Astrocyte (in vitro differentiated cells and primary cell): ENCODE measurements at regions not wholly inside any gene's neighbourhood (a gene's known extent, or its start where the extent isn't known, plus 50 kb on each side); places are given as distances from the start of the nearest gene placed in this dataset.

Experiments
- DNase-seq: peaks from one replicate; pipeline ENCODE4 v3.0.0-alpha.2; 2010; ENCODE audit warnings: low read depth
- FAIRE-seq: peaks from 2 replicates; lab custom pipeline; 2011; peaks lifted over from hg19 to GRCh38; lab: Jason Lieb, UNC
- H2AFZ ChIP-seq: 2 replicates; pipeline ENCODE4 v1.6.0; 2012; ENCODE audit warnings: low read depth, low read length, inconsistent platforms
- H3K27ac ChIP-seq: 2 replicates; pipeline ENCODE4 v1.5.1; 2011; ENCODE audit warnings: low read depth, low read length, inconsistent platforms
- H3K27me3 ChIP-seq: 2 replicates; pipeline ENCODE4 v1.6.0; 2011; ENCODE audit warnings: low read length, inconsistent platforms; ENCODE audit not compliant: insufficient read depth
- H3K36me3 ChIP-seq: 2 replicates; pipeline ENCODE4 v1.5.1; 2011; ENCODE audit warnings: low read length, inconsistent platforms; ENCODE audit not compliant: insufficient read depth
- H3K4me1 ChIP-seq: 2 replicates; pipeline ENCODE4 v1.5.1; 2011; ENCODE audit warnings: low read length, inconsistent platforms; ENCODE audit not compliant: insufficient read depth
- H3K4me2 ChIP-seq: 2 replicates; pipeline ENCODE4 v1.6.0; 2012; ENCODE audit warnings: low read length, inconsistent platforms
- H3K4me3 ChIP-seq: 2 replicates; pipeline ENCODE4 v1.5.1; 2011; ENCODE audit warnings: low read depth, mild to moderate bottlenecking, low read length, inconsistent platforms; ENCODE audit not compliant: insufficient read depth
- H3K79me2 ChIP-seq: 2 replicates; pipeline ENCODE4 v1.6.0; 2012; ENCODE audit warnings: mild to moderate bottlenecking, low read length, inconsistent platforms; ENCODE audit not compliant: insufficient read depth
- H3K9ac ChIP-seq: 2 replicates; pipeline ENCODE4 v1.6.0; 2012; ENCODE audit warnings: mild to moderate bottlenecking, low read length, inconsistent platforms
- H3K9me3 ChIP-seq: 2 replicates; pipeline ENCODE4 v1.5.1; 2012; ENCODE audit warnings: low read depth, mild to moderate bottlenecking, low read length, inconsistent platforms; ENCODE audit not compliant: insufficient read depth
- H4K20me1 ChIP-seq: 2 replicates; pipeline ENCODE4 v1.6.0; 2012; ENCODE audit warnings: low read length, inconsistent platforms; ENCODE audit not compliant: insufficient read depth
- H3K27ac Mint-ChIP-seq: one replicate; pipeline ENCODE4 v1.8.0; 2021; ENCODE audit warnings: mild to moderate bottlenecking, mixed read lengths; ENCODE audit not compliant: unreplicated experiment
- H3K27me3 Mint-ChIP-seq: one replicate; pipeline ENCODE4 v1.8.0; 2021; ENCODE audit warnings: low read depth, mixed read lengths; ENCODE audit not compliant: unreplicated experiment
- H3K36me3 Mint-ChIP-seq: one replicate; pipeline ENCODE4 v1.8.0; 2021; ENCODE audit warnings: low read depth, mixed read lengths; ENCODE audit not compliant: unreplicated experiment
- H3K4me1 Mint-ChIP-seq: one replicate; pipeline ENCODE4 v1.8.0; 2021; ENCODE audit warnings: low read depth, mixed read lengths; ENCODE audit not compliant: unreplicated experiment
- H3K4me3 Mint-ChIP-seq: one replicate; pipeline ENCODE4 v1.8.0; 2021; ENCODE audit warnings: mild to moderate bottlenecking, moderate library complexity, mixed read lengths; ENCODE audit not compliant: unreplicated experiment
- H3K9me3 Mint-ChIP-seq: one replicate; pipeline ENCODE4 v1.8.0; 2021; ENCODE audit warnings: mild to moderate bottlenecking, mixed read lengths; ENCODE audit not compliant: unreplicated experiment
- EZH2 ChIP-seq: IDR thresholded peaks from 2 replicates; pipeline ENCODE4 v1.6.1; 2012; ENCODE audit warnings: mild to moderate bottlenecking, low read length, inconsistent platforms; ENCODE audit not compliant: insufficient read depth
- TF ChIP-seq, protein P1 (sequence below): IDR thresholded peaks from 2 replicates; pipeline ENCODE4 v1.5.1; 2011; ENCODE audit warnings: low read depth, mild to moderate bottlenecking, inconsistent platforms, low read length, moderate library complexity; ENCODE audit not compliant: insufficient read depth

DNA sequence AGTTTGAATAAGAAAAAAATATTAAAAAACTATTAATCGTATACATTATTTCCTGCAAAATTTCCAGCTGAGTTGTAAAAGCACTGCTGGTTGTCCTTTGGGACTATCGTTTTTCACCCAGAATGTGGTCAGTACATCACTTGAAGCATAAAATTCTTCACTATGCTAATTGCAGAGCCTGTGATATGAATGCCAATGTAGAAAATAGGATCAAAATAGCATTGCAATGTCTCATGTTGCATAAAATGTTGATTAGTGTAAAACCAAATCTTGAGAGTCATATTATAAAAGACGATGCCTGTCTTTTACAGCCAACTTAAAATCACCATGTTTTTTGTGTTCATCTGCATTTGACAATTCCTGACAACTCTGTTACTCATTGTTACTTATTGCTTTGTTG, 207.7 kb downstream of the MMUT start:
- Mint-ChIP-seq H3K9me3 (no peaks in the 10 kb centered on the region), H3K4me1 (no peaks in the 10 kb centered on the region)

DNA sequence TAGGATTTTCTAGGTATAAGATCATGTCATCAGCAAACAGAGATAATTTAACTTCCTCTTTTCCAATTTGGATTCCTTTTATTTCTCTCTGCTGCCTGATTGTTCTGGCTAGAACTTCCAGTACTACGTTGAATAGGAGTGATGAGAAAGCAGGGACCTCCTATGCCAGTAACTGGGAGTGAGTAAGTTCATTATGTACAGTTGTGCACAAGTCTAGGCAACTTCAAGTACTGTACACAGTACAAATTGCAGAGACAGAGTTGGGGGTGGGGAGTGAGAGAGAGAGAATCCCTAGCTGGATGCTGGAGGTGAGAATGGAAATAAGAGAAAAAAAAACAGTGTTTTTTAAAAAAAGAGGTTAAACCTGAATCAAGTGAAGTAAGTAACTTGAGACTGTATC, 210.2 kb downstream of the MMUT start:
- H3K79me2 ChIP-seq = no peaks in the 10 kb centered on the region
- no peaks in the 10 kb centered on the region for H3K9me3 ChIP-seq
- no peak overlapping the region for H3K4me3 ChIP-seq
- no peak overlapping the region for H3K27ac ChIP-seq
- H3K27me3 ChIP-seq = no peaks in the 10 kb centered on the region
- H3K4me1 ChIP-seq = no peaks in the 10 kb centered on the region
- no peak overlapping the region for H3K9ac ChIP-seq
- no peaks in the 10 kb centered on the region for H3K4me1 Mint-ChIP-seq
- H3K36me3 Mint-ChIP-seq = no peaks in the 10 kb centered on the region
- H3K9me3 Mint-ChIP-seq = no peaks in the 10 kb centered on the region
- no peak overlapping the region for H3K27ac Mint-ChIP-seq
- no peak overlapping the region for H2AFZ ChIP-seq
- H3K36me3 ChIP-seq = no peaks in the 10 kb centered on the region
- DNase-seq (no peak), FAIRE-seq (no peak)
- H3K4me3 Mint-ChIP-seq = no peak overlapping the region
- TF ChIP-seq, protein P1, sequence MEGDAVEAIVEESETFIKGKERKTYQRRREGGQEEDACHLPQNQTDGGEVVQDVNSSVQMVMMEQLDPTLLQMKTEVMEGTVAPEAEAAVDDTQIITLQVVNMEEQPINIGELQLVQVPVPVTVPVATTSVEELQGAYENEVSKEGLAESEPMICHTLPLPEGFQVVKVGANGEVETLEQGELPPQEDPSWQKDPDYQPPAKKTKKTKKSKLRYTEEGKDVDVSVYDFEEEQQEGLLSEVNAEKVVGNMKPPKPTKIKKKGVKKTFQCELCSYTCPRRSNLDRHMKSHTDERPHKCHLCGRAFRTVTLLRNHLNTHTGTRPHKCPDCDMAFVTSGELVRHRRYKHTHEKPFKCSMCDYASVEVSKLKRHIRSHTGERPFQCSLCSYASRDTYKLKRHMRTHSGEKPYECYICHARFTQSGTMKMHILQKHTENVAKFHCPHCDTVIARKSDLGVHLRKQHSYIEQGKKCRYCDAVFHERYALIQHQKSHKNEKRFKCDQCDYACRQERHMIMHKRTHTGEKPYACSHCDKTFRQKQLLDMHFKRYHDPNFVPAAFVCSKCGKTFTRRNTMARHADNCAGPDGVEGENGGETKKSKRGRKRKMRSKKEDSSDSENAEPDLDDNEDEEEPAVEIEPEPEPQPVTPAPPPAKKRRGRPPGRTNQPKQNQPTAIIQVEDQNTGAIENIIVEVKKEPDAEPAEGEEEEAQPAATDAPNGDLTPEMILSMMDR = no peak
- TF ChIP-seq EZH2 = no peak
- no peaks in the 10 kb centered on the region for H4K20me1 ChIP-seq
- no peaks in the 10 kb centered on the region for H3K27me3 Mint-ChIP-seq
- no peak overlapping the region for H3K4me2 ChIP-seq

More for the DNA sequence above, 207.7 kb downstream of the MMUT start:
- H3K4me2 ChIP-seq = no peak overlapping the region
- Mint-ChIP-seq H3K27me3 (no peaks in the 10 kb centered on the region), H3K27ac (no peak overlapping the region), H3K4me3 (no peak overlapping the region), H3K36me3 (no peaks in the 10 kb centered on the region)
- no peaks in the 10 kb centered on the region for H3K4me1 ChIP-seq
- DNase-seq = no peak
- no peak overlapping the region for H3K27ac ChIP-seq
- no peaks in the 10 kb centered on the region for H3K27me3 ChIP-seq
- H3K36me3 ChIP-seq = no peaks in the 10 kb centered on the region
- H3K9ac ChIP-seq = no peak overlapping the region
- H3K4me3 ChIP-seq = no peak overlapping the region
- no peaks in the 10 kb centered on the region for H3K9me3 ChIP-seq
- no peak for FAIRE-seq
- TF ChIP-seq, protein P1 = no peak
- no peak for TF ChIP-seq EZH2
- H4K20me1 ChIP-seq = no peaks in the 10 kb centered on the region
- H2AFZ ChIP-seq = no peak overlapping the region
- H3K79me2 ChIP-seq = no peaks in the 10 kb centered on the region

DNA sequence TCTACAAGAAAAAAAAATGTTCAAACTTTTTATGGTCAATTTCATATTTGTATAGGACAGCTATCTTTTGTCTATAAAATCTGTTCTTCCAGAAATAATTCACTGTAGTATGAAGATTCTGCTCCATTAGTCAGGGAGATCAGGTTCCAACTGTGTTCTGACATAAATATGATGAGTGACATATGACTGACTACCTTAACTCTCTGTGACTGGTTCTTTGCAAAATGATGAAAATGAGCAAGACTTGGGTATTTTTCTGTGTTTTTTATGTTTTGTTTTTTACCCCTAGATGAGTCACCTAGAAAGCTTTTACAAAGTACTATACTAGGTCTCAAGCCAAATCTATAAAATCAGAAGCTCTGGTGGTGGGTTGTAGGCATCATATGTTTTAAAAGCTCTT, 229.6 kb downstream of the MMUT start:
- Mint-ChIP-seq H3K4me3 (no peak overlapping the region), H3K27ac (no peak overlapping the region), H3K9me3 (peaks cover 2% of the 10 kb centered on the region), H3K36me3 (no peaks in the 10 kb centered on the region), H3K4me1 (no peaks in the 10 kb centered on the region), H3K27me3 (no peaks in the 10 kb centered on the region)
- no peak overlapping the region for H3K4me3 ChIP-seq
- FAIRE-seq (no peak), DNase-seq (no peak)
- no peak overlapping the region for H3K9ac ChIP-seq
- H3K4me2 ChIP-seq = no peak overlapping the region
- no peaks in the 10 kb centered on the region for H3K27me3 ChIP-seq
- TF ChIP-seq EZH2 = no peak
- TF ChIP-seq, protein P1 = no peak
- no peaks in the 10 kb centered on the region for H3K4me1 ChIP-seq
- no peak overlapping the region for H2AFZ ChIP-seq
- no peaks in the 10 kb centered on the region for H3K79me2 ChIP-seq
- H4K20me1 ChIP-seq = no peaks in the 10 kb centered on the region
- no peaks in the 10 kb centered on the region for H3K9me3 ChIP-seq
- no peaks in the 10 kb centered on the region for H3K36me3 ChIP-seq
- no peak overlapping the region for H3K27ac ChIP-seq
